SK-N-MC (cell line): ENCODE measurements at regions not wholly inside any gene's neighbourhood (a gene's known extent, or its start where the extent isn't known, plus 50 kb on each side); places are given as distances from the start of the nearest gene placed in this dataset.
"Not testable (repeated sequence)": the region's sequence is repeated elsewhere in the genome, so short reads cannot be mapped to it uniquely, and the experiment has no call there.

Experiments used
- DNase-seq: peaks from one replicate; pipeline ENCODE4 v3.0.0-alpha.2; 2011; ENCODE audit warnings: low read depth, low spot score
- H3K27ac ChIP-seq: fragments of 200-600 bp; sonication (generic); 2 replicates; pipeline ENCODE4 v1.5.1; 2016; ENCODE audit warnings: mixed run types
- H3K36me3 ChIP-seq: fragments of 200-600 bp; sonication (generic); 2 replicates; pipeline ENCODE4 v1.6.1; 2017; ENCODE audit warnings: antibody characterized with exemption, low read length, mixed read lengths; ENCODE audit not compliant: insufficient read depth
- H3K4me3 ChIP-seq: fragments of 200-600 bp; sonication (generic); 2 replicates; pipeline ENCODE4 v1.5.1; 2016
- H3K9ac ChIP-seq: fragments of 200-600 bp; sonication (generic); 2 replicates; pipeline ENCODE4 v1.8.0; 2017; ENCODE audit warnings: mixed run types, mixed read lengths; ENCODE audit not compliant: insufficient read length
- H3K9me3 ChIP-seq: fragments of 200-600 bp; sonication (generic); 2 replicates; pipeline ENCODE4 v1.6.1; 2017; ENCODE audit warnings: low read depth, mild to moderate bottlenecking, antibody characterized with exemption, low read length, moderate library complexity, mixed read lengths
- EZH2 ChIP-seq: fragments of 200-600 bp; sonication (generic); IDR thresholded peaks from one replicate; pipeline ENCODE4 v1.6.1; 2017; ENCODE audit warnings: antibody characterized with exemption
- FOXP2 ChIP-seq: optimal IDR thresholded peaks from 2 replicates; pipeline ENCODE3; 2011; ENCODE audit warnings: mild to moderate bottlenecking, moderate library complexity; ENCODE audit not compliant: insufficient read depth; ENCODE audit errors: extremely low read length, control extremely low read depth
- POLR2AphosphoS5 ChIP-seq: IDR thresholded peaks from 2 replicates; pipeline ENCODE4 v1.6.1; 2012; ENCODE audit warnings: mild to moderate bottlenecking, low read depth, low read length, borderline replicate concordance

DNA sequence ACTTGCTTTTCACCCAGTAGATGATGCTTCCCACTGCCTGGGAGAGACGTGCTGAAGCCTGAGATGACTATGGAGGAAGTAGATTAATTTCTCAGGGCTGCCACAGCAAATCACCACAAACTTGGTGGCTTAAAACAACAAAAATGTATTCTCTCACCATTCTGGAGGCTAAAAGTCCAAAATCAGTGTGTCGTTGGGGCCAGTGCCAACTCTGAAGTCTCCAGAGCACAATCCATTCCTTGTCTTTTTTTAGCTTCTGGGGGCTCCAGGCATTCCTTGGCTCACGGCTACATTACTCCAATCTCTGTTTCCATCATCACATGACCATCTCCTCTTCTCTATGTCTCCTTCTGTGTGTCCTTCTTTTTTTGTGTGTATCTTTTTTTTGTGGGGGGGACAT lies 105.8 kb upstream of the C1QTNF7 start:
- H3K27ac ChIP-seq = no peak overlapping the region
- no peak for TF ChIP-seq FOXP2
- no peak for TF ChIP-seq POLR2AphosphoS5
- TF ChIP-seq EZH2 = no peak

DNA sequence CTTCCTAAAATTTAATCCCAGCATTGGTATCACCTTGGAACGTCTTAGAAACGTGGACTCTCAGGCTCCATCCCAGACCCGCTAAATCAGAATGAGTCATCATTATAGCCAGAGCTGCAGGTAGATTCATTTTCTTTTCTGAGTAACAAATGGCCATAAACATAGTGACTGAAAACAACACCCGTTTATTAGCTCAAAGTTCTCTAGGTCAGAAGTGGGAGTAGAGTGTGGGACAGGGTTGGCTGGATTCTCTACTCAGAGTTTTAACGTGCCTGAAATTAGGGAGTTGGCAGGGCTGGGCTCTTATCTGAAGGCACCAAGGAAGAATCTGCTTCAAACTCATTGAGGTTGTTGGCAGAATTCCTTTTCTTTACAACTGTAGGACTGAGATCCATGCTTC lies 101.8 kb upstream of the C1QTNF7 start:
- no peaks in the 10 kb centered on the region for H3K9me3 ChIP-seq
- H3K9ac ChIP-seq = no peak overlapping the region
- TF ChIP-seq FOXP2 (no peak), POLR2AphosphoS5 (no peak), EZH2 (no peak)
- no peak overlapping the region for H3K4me3 ChIP-seq
- H3K36me3 ChIP-seq = no peaks in the 10 kb centered on the region
- no peak overlapping the region for H3K27ac ChIP-seq
- DNase-seq = no peak

More for the DNA sequence above, 105.8 kb upstream of the C1QTNF7 start:
- no peak for DNase-seq
- Histone ChIP-seq H3K9me3 (no peaks in the 10 kb centered on the region), H3K9ac (no peak overlapping the region), H3K4me3 (no peak overlapping the region), H3K36me3 (no peaks in the 10 kb centered on the region)

- no peak overlapping the region for H3K27ac ChIP-seq
- H3K36me3 ChIP-seq = no peaks in the 10 kb centered on the region
- no peaks in the 10 kb centered on the region for H3K9me3 ChIP-seq
- no peak for DNase-seq
- H3K4me3 ChIP-seq = no peak overlapping the region
- H3K9ac ChIP-seq = no peak overlapping the region
- TF ChIP-seq FOXP2 = no peak
- no peak for TF ChIP-seq POLR2AphosphoS5
- no peak for TF ChIP-seq EZH2
These were observed 100.2 kb upstream of the C1QTNF7 start for GRCh38 chr4:15327311-15328298.

- no peak for TF ChIP-seq POLR2AphosphoS5
- TF ChIP-seq FOXP2 = no peak
- TF ChIP-seq EZH2 = no peak
- no peak overlapping the region for H3K9ac ChIP-seq
- no peaks in the 10 kb centered on the region for H3K36me3 ChIP-seq
- no peak overlapping the region for H3K4me3 ChIP-seq
- no peaks in the 10 kb centered on the region for H3K9me3 ChIP-seq
- no peak for DNase-seq
- H3K27ac ChIP-seq = no peak overlapping the region
These were observed 95.9 kb upstream of the C1QTNF7 start for GRCh38 chr4:15331930-15332329.

DNA sequence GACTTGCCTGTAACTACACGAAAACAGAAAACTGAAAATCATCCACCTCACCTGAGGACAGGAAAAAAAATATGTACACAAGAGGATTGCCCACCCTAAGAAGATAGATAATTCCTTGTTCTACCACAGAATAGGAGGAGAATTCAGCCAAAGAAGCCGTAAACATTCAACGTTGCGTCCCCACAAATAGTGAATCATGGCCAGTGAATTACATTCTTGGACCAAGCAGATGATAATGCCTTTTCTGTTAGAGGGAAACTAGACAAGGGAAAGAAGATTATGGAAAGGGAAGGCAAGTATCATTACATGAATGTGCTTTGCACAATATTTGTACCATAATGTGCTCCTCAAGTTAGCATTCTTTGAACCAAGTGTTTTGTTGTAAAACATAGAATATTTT lies 95.5 kb upstream of the C1QTNF7 start:
- Histone ChIP-seq H3K9me3 (no peaks in the 10 kb centered on the region), H3K27ac (no peak overlapping the region), H3K36me3 (no peaks in the 10 kb centered on the region), H3K4me3 (no peak overlapping the region), H3K9ac (no peak overlapping the region)
- no peak for DNase-seq
- no peak for TF ChIP-seq FOXP2
- no peak for TF ChIP-seq EZH2
- no peak for TF ChIP-seq POLR2AphosphoS5

- DNase-seq = no peak
- Histone ChIP-seq H3K9ac (no peak overlapping the region), H3K36me3 (no peaks in the 10 kb centered on the region), H3K9me3 (no peaks in the 10 kb centered on the region), H3K4me3 (no peak overlapping the region), H3K27ac (no peak overlapping the region)
- TF ChIP-seq EZH2 (no peak), POLR2AphosphoS5 (no peak), FOXP2 (no peak)
These were observed 93.9 kb upstream of the C1QTNF7 start for GRCh38 chr4:15333692-15334633.

- H3K27ac ChIP-seq = no peak overlapping the region
- H3K9me3 ChIP-seq = no peaks in the 10 kb centered on the region
- no peak for DNase-seq
- no peak overlapping the region for H3K9ac ChIP-seq
- H3K4me3 ChIP-seq = no peak overlapping the region
- TF ChIP-seq FOXP2 (no peak), EZH2 (no peak), POLR2AphosphoS5 (no peak)
- H3K36me3 ChIP-seq = no peaks in the 10 kb centered on the region
These were observed 91.2 kb upstream of the C1QTNF7 start for GRCh38 chr4:15336410-15337167.

GRCh38 chr4:15337168-15337657 lies 90.6 kb upstream of the C1QTNF7 start:
- not testable (repeated sequence) for H3K9me3 ChIP-seq, H3K36me3 ChIP-seq, DNase-seq, H3K27ac ChIP-seq, H3K9ac ChIP-seq, H3K4me3 ChIP-seq
